ENCODE measurements at regions not wholly inside any gene's neighbourhood (a gene's known extent, or its start where the extent isn't known, plus 50 kb on each side); places are given as distances from the start of the nearest gene placed in this dataset.
"Not testable (repeated sequence)": the region's sequence is repeated elsewhere in the genome, so short reads cannot be mapped to it uniquely, and the experiment has no call there.

- no peak for FAIRE-seq
- DNase-seq (ENCODE audit: low spot score), result no peak
These were observed 216.2 kb upstream of the ST6GAL2 start for GRCh38 chr2:107102176-107102575.

DNA sequence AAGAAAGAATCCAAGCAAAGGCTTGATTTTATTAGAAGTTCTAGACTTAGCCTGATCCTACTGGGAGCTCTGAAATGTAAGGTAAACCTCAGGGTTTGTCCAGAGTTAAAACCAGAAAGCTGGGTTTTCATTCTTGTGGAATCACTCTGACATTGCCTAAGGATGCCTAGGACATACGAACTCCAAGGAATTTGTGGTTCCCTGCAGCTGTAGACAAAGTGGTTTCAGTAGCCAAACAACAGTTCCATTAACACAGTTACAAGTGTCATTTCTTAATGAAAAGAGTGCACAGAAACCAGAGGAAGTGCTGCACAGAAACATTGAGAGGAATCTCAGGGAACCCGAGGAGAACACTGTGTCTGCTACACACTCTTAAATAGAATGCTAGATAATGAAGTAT, 221.4 kb upstream of the ST6GAL2 start:
- FAIRE-seq, result no peak
- DNase-seq (ENCODE audit: low spot score), result no peak

DNA sequence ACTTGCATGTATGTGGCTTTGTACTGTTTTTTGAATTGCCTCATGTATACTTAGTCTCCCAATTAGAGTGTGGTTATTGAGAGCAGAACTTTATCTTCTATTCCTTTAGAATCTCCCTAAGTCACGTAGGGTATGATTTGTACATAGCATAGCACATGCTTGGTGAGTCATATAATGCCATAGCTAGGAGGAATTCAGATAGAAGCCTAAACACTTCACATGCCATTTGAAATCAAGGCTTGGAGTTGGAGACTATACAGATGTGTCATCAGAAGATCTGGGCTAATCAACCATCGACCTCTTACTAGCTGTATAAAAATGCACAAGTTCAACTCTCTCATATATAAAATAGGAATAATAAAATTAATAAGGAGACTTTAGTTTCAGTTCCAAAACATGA, 222.6 kb upstream of the ST6GAL2 start:
- FAIRE-seq (no peak), DNase-seq (ENCODE audit: low spot score) (no peak)

- DNase-seq (ENCODE audit: low spot score) (no peak), FAIRE-seq (no peak)
These were observed 225.7 kb upstream of the ST6GAL2 start for GRCh38 chr2:107111623-107112022.

GRCh38 chr2:107112561-107112960, 226.6 kb upstream of the ST6GAL2 start:
- DNase-seq (ENCODE audit: low spot score) (no peak), FAIRE-seq (no peak)

- FAIRE-seq (no peak), DNase-seq (ENCODE audit: low spot score) (no peak)
These were observed 242.4 kb upstream of the ST6GAL2 start for GRCh38 chr2:107128381-107128780.

DNA sequence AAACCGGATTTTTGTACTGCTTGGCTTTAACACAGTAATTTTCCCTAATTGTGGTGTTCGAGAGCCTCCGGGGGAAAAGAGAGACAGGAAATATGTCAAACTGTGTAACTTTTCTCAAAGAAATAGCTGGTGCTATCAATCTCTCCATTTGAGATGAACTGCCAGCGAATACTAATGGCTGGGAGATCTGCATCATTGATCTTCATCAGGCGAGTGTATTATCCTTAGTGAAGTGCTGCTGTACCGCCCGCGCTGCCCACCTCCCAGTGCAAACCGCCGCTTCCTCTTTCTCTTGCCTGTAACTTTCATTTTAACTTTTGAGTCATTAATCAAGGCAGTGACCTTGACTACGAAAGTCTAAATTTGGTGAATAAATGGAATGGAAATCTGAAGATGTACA, 246.1 kb upstream of the ST6GAL2 start:
- DNase-seq (ENCODE audit: low spot score) (no peak), FAIRE-seq (no peak)

DNA sequence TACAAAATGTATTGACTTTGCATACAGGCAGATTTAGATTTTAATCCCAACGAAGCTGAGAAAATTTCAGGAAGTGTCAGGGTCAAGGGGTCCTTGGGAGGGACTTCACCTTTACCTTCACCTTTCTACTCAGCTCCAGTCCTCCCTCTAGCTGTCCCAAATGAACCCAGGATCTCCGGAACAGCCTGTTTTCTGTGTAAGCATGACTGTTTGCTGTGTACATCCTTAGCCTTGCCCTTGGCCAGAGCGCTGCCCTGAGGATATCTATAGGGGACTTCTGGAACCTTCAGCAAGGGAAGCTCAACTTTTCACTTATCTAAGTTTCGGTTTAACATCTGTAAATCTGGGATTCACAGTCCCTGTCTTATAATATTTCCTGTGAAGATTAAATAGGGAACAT, 246.8 kb upstream of the ST6GAL2 start:
- FAIRE-seq (no peak), DNase-seq (ENCODE audit: low spot score) (no peak)

DNA sequence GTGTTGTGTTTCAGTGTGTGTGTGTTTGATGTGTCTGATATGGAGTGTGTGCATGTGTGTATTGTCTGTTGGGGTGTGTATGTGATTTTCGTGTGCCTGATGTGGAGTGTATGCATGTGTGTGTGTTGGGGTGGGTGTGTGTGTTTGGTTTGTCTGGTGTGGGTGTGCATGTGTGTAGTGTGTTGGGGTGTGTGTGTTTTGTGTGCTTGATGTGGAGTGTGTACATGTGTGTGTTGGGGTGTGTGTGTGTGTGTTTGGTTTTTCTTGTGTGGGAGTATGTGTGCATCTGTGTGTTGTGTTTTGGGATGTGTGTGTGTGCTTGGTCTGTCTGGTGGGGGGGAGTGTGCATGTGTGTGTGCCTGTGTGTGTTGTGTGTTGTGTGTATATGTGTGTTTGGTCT, 247.4 kb upstream of the ST6GAL2 start:
- no peak for DNase-seq (ENCODE audit: low spot score)
- FAIRE-seq, result no peak

DNA sequence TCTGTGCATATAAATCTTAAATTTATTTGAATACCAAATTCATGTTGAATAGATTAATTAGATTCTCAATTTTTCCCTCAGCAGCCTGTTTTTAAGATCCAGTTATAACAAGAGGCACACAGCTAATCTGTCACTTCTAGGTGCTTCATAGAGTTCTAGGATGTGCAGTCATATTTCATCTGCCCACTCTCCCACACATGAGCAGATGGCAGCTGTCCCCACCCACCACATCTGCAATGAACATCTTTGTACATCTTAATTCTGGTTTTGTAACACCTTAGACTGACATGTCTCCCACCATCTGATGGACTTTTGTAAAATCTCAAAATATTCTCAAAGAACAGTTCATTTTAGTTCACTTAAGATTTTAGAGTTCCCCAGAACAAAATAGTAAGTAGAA, 250.8 kb upstream of the ST6GAL2 start:
- FAIRE-seq (no peak), DNase-seq (ENCODE audit: low spot score) (no peak)

- FAIRE-seq (no peak), DNase-seq (ENCODE audit: low spot score) (no peak)
These were observed 251.7 kb upstream of the ST6GAL2 start for GRCh38 chr2:107137706-107138105.

- FAIRE-seq (no peak), DNase-seq (ENCODE audit: low spot score) (no peak)
These were observed 260.2 kb upstream of the ST6GAL2 start for GRCh38 chr2:107146181-107146580.

GRCh38 chr2:107146645-107147044, 260.7 kb upstream of the ST6GAL2 start:
- not testable (repeated sequence) for DNase-seq (ENCODE audit: low spot score); FAIRE-seq

GRCh38 chr2:107148055-107148454, 262.1 kb upstream of the ST6GAL2 start:
- FAIRE-seq, result no peak
- DNase-seq (ENCODE audit: low spot score), result no peak

DNA sequence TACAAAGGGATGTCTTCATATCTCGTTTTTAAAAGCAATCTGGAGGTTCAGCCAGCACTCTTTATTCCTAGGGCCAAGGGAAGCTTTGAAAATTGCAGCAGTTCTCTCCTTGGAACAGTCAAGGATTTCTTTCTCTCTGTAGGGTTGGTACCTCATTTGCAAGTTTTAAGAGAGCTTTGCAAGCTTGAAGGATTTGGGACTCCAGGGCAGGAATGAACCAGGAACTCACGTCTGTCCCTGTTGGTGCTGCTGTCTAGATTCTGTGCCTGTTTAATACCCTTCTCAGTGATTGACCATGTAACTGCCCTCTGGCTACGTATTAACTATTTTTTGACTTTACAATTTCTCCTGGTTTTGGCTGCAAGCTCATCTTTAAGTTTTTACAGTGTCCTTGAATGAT, 262.5 kb upstream of the ST6GAL2 start:
- DNase-seq (ENCODE audit: low spot score) (no peak), FAIRE-seq (no peak)

DNA sequence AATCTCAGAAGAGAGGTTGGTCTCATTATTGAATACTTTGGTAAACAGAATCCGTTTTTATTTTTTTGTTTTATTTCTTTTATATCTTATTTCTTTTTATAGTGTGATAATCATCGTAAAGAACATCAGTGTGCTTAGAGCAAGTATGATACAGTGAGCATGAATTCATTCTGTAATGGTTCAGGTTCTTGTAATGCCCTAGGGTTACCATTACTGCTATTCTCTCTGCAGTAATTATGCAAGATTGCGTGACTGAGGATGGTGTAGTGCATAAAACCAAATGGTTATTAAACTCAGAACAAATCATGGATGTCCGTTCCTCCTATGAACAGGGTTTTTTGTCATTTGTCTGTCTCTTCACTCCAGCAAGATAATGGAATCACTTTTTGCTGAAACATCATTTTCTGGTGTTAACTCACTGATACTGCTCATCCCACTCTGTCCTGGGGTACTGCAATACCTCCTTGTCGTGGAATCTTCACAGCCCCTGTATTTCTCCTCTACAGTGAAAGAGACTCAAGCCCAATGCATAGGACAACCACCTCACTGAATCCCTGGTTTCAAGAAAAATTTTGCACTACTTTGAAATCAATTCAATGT, 274.8 kb upstream of the ST6GAL2 start:
- no peak for DNase-seq (ENCODE audit: low spot score)
- FAIRE-seq, result no peak

DNA sequence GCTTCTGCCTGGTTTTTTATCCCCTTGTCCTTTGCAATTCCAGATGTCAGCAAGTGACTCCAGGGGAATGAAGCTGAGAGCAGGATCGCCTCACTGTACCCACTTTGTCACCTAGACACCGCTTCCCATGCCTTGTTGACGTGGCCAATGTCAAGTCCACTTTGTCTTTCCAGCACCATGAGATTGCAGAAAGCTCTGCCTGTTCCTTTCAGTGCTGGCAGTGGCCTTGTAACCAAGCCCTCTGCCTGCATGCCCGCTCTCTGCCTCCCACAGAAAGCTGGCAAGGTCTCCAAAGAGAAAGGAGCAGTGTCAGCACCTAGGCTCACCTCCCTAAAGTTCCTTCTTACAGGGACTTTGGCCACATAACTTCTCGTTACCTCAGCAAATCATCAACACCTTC, 282.2 kb upstream of the ST6GAL2 start:
- FAIRE-seq, result no peak

DNA sequence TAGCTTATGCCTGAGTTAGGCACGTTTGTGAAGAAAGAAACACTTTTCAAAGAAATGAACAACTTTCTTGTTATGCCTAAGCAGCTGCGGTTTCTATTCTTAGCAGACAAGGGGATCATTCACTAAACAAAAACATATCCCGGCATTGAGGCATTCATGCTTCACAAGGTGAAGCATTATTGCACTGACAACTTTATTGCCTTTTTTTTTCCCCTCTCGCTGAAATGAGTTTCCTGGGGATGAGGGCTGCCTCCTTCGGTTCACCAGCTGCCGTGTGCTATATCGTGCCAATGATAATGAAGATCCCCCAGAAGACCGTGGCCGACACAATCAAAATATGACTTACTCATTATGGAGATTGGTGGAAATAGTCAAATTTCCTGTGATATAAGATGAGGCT, 288.2 kb upstream of the ST6GAL2 start:
- no peak for FAIRE-seq
- DNase-seq (ENCODE audit: low spot score), result no peak

More for the DNA sequence above, 282.2 kb upstream of the ST6GAL2 start:
- no peak for DNase-seq (ENCODE audit: low spot score)

GRCh38 chr2:107182981-107183380, 297.0 kb upstream of the ST6GAL2 start:
- FAIRE-seq (no peak), DNase-seq (ENCODE audit: low spot score) (no peak)

DNA sequence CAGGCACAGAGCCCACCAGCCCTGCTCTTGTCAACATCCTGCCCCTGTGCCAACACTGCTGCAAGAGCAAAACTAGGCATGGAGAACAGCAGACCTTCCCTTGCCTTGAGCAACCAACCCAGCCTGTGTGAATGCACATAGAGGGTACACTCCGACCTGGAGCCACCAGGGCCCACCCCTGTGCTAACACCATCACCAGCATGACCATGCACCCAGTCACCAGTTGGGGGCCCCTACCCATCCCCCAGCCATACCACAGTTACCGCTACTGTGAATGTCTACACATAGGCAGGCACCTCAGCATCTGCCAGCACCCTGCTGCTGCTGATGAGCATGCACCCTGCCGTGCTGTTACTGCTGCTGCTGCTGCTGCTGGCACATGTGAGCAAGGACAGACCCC, 301.9 kb upstream of the ST6GAL2 start:
- FAIRE-seq, result no peak
- DNase-seq (ENCODE audit: low spot score), result no peak

- no peak for DNase-seq (ENCODE audit: low spot score)
- no peak for FAIRE-seq
These were observed 309.7 kb upstream of the ST6GAL2 start for GRCh38 chr2:107195631-107196030.

- FAIRE-seq (no peak), DNase-seq (ENCODE audit: low spot score) (no peak)
These were observed 311.8 kb upstream of the ST6GAL2 start for GRCh38 chr2:107197594-107198294.

DNA sequence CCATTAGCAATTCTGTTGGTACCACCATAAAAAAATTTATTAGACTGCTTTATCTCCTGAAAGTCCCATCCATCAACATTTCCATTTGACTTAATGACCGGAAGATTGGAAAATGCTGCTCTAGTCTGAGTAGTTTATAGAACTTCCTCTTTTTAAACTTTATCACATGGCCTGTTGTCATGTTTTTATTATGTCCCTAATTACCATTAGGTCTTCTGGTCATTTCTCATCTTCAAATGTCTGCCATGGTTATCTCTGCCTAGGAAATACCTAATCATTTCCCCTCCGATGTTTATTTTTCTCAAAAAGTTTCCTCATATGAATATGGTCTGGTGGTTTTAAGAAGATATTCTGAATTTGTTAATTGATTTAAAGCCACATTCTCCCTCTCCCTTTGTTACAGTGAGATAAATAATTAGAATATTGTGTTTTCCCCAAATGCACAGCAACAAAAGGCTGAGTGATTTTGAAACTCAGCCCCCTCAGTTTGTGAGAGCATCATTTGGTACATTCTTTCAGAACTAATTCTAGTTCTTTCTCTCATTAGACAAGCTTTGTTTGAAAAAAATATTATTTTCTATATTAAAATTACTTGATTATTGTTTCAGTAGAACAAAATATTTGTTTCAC, 317.1 kb upstream of the ST6GAL2 start:
- no peak for FAIRE-seq

More for the DNA sequence above, 317.1 kb upstream of the ST6GAL2 start:
- no peak for DNase-seq (ENCODE audit: low spot score)
